Spleen (tissue), 11 donors: ENCODE measurements at regions not wholly inside any gene's neighbourhood (a gene's known extent, or its start where the extent isn't known, plus 50 kb on each side); places are given as distances from the start of the nearest gene placed in this dataset.

Source experiments
- DNase-seq: peaks from one replicate; pipeline ENCODE4 v3.0.0-alpha.2; 2020
- H3K27ac ChIP-seq, 8 donors: fragments of 200-600 bp; sonication (generic) in 7 of 8; 1 replicate in 4 of 8; 2 replicates in 4 of 8; pipeline versions ENCODE4 v1.5.0 to v1.8.0; 2016 to 2021; ENCODE audit warnings: inconsistent platforms in 4 of 8, mild to moderate bottlenecking in 4 of 8, moderate library complexity in 1 of 8
- H3K27me3 ChIP-seq, 7 donors: fragments of 200-600 bp; sonication (generic) in 6 of 7; replicated peaks in 1 of 7; 1 replicate in 4 of 7; 2 replicates in 3 of 7; pipeline versions ENCODE4 v1.5.0 to v1.8.0; 2016 to 2021; ENCODE audit warnings: inconsistent platforms in 3 of 7, mild to moderate bottlenecking in 1 of 7
- H3K36me3 ChIP-seq, 6 donors: fragments of 200-600 bp; sonication (generic) in 5 of 6; 1 replicate in 4 of 6; 2 replicates in 2 of 6; pipeline versions ENCODE4 v1.5.0 to v1.8.0; 2016 to 2021; ENCODE audit warnings: inconsistent platforms in 2 of 6
- H3K4me1 ChIP-seq, 6 donors: fragments of 200-600 bp; sonication (generic) in 5 of 6; 1 replicate in 3 of 6; 2 replicates in 3 of 6; pipeline versions ENCODE4 v1.5.0 to v1.8.0; 2016 to 2021; ENCODE audit warnings: inconsistent platforms in 3 of 6
- H3K4me3 ChIP-seq, 8 donors: fragments of 200-600 bp; sonication (generic) in 7 of 8; 1 replicate in 4 of 8; 2 replicates in 4 of 8; pipeline versions ENCODE4 v1.5.0 to v1.8.0; 2016 to 2021; ENCODE audit warnings: inconsistent platforms in 4 of 8, mild to moderate bottlenecking in 4 of 8, moderate library complexity in 2 of 8
- H3K9me3 ChIP-seq, 8 donors: fragments of 200-600 bp; sonication (generic) in 7 of 8; 1 replicate in 4 of 8; 2 replicates in 4 of 8; pipeline versions ENCODE4 v1.5.0 to v1.8.0; 2016 to 2021; ENCODE audit warnings: inconsistent platforms in 4 of 8
- POLR2A ChIP-seq, 3 donors: fragments of 450-650 bp; IDR thresholded peaks; one replicate each; pipeline ENCODE4 v1.5.1; 2017; ENCODE audit warnings: antibody characterized with exemption in 3 of 3, mild to moderate bottlenecking in 1 of 3
- POLR2AphosphoS5 ChIP-seq, 3 donors: sonication (generic); formaldehyde crosslinking; IDR thresholded peaks; one replicate each; pipeline ENCODE4 v1.5.1; 2017; ENCODE audit warnings: antibody characterized with exemption in 3 of 3
- WGBS, 5 donors: extraction: QIAGEN DNeasy Blood & Tissue Kit in 3 of 5; methylation state at CpG; one replicate each; pipeline versions ENCODE4 v1.1.5 to v1.1.7; 2013 to 2018; 5-methylcytosine and 5-hydroxymethylcytosine counted together
- intact Hi-C: fragments of 100-400 bp; cut with DNase I; formaldehyde crosslinking; loops from one replicate; pipeline ENCODE4 v1.15.0; 2023; ENCODE audit warnings: low total_unique reads
- TF ChIP-seq, protein P1 (sequence below), 11 experiments: fragments of 200-600 bp in 7 of 11; fragments of 450-650 bp in 4 of 11; sonication (generic) in 4 of 11; IDR thresholded peaks in 8 of 11; conservative IDR thresholded peaks in 3 of 11; 1 replicate in 7 of 11; 2 replicates in 4 of 11; pipeline versions ENCODE4 v1.4.0 to v1.8.0; 2016 to 2021; ENCODE audit warnings: antibody characterized with exemption in 11 of 11, inconsistent platforms in 4 of 11, mild to moderate bottlenecking in 1 of 11
- donor health status: healthy with polysubstance abuse.
- donor health status: DM: no; HTN: no; CAD: no; lungs with moderate emphysema.
- donor health status: DM: no; HTN: no; CAD: no.
- donor health status: Bipolar disorder and iron deficiency.
- donor health status: healthy.
- donor health status: DM: no; HTN: no; CAD: no.
- donor health status: DM: yes; HTN: yes; CAD: no.

DNA sequence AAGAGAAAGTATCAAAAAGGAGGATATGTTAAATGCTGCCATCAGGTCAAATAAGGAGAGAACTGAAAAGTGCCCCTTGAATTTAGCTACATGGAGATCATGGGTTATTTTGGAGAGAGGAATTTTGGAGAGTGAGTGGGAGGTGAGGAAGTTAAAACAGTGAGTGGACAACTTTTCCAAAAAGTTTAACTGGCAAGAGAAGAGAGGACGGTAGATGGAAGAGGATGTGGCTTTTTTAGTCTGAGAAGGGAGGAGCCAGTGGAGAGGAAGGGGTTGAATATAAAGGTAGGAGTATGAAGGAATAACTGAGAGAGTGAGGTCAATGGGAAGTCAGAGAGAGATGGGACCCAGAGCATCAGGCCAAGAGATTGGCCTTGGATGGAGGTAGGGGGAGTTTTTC is 62.5 kb upstream of the NFE2L2 start:
- Histone ChIP-seq H3K9me3 (no peaks in the 10 kb centered on the region), H3K27me3 (no peaks in the 10 kb centered on the region), H3K4me1 (peaks cover 0 to 4% (median under 1%) of the 10 kb centered on the region in 6 donors), H3K36me3 (peaks cover 0 to 13% (median 9%) of the 10 kb centered on the region in 6 donors), H3K27ac (no peak overlapping the region), H3K4me3 (no peak overlapping the region)
- intact Hi-C loops: no loop called here
- DNase-seq: no peak
- TF ChIP-seq POLR2AphosphoS5 (IDR thresholded peaks at IDR 0.05) (no peak), POLR2A (IDR thresholded peaks at IDR 0.05) (no peak)
- TF ChIP-seq, protein P1, sequence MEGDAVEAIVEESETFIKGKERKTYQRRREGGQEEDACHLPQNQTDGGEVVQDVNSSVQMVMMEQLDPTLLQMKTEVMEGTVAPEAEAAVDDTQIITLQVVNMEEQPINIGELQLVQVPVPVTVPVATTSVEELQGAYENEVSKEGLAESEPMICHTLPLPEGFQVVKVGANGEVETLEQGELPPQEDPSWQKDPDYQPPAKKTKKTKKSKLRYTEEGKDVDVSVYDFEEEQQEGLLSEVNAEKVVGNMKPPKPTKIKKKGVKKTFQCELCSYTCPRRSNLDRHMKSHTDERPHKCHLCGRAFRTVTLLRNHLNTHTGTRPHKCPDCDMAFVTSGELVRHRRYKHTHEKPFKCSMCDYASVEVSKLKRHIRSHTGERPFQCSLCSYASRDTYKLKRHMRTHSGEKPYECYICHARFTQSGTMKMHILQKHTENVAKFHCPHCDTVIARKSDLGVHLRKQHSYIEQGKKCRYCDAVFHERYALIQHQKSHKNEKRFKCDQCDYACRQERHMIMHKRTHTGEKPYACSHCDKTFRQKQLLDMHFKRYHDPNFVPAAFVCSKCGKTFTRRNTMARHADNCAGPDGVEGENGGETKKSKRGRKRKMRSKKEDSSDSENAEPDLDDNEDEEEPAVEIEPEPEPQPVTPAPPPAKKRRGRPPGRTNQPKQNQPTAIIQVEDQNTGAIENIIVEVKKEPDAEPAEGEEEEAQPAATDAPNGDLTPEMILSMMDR (IDR thresholded peaks at IDR 0.05 in 8 of 11, conservative IDR thresholded peaks at IDR 0.05 in 3 of 11): no peak
- 4 to 18% (median 12%) methylated on average over 1 of the region's 1 CpG for WGBS, 5 donors

DNA sequence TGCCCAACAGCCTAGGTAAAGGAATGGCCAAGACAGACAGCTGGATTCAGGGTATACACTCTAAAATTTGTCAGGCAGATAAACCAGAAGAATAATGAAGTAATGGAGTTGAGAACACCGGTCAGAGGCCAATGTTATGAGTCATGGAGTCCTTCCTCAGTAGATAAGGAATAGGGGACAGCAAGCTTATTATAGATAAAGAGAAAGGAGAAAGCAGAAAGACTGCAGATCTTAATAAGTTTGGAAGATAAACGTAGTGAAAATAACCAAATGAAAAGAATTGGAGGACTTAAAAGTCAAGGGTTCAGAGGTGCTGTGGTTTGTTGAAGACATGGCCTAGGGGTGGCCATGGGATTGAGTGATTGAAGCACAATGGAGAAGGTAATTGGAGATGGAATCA is 63.5 kb upstream of the NFE2L2 start:
- Histone ChIP-seq H3K9me3 (no peaks in the 10 kb centered on the region), H3K36me3 (peaks cover 0 to 2% (median under 1%) of the 10 kb centered on the region in 6 donors), H3K27ac (no peak overlapping the region), H3K4me1 (peaks cover 0 to 15% (median 8%) of the 10 kb centered on the region in 6 donors), H3K27me3 (no peaks in the 10 kb centered on the region), H3K4me3 (no peak overlapping the region)
- WGBS, 5 donors: 74 to 82% (median 80%) methylated on average over 2 of the region's 2 CpGs
- DNase-seq: no peak
- intact Hi-C loops: no loop called here
- TF ChIP-seq POLR2AphosphoS5 (IDR thresholded peaks at IDR 0.05) (no peak), POLR2A (IDR thresholded peaks at IDR 0.05) (no peak)
- TF ChIP-seq, protein P1 (IDR thresholded peaks at IDR 0.05 in 8 of 11, conservative IDR thresholded peaks at IDR 0.05 in 3 of 11): no peak

DNA sequence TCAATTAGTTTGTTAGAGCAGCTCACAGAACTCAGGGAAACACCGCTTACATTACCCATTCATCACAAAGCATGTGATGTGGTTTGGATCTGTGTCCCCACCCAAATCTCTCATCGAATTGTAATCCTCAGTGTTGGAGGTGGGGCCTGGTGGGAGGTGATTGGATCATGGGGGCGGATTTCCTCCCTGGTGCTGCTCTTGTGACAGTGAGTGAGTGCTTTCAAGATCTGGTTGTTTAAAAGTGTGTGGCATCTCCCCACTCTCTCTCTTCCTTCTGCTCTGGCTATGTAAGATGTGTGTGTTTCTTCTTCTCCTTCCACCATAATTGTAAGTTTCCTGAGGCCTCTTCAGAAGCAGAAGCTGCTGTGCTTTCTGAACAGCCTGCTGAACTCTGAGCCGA is 63.5 kb upstream of the AGPS start:
- 79 to 86% (median 81%) methylated on average over 4 of the region's 4 CpGs for WGBS, 5 donors
- Histone ChIP-seq H3K4me1 (peaks cover 0 to 15% (median 8%) of the 10 kb centered on the region in 6 donors), H3K27me3 (no peaks in the 10 kb centered on the region), H3K4me3 (no peak overlapping the region), H3K36me3 (no peaks in the 10 kb centered on the region), H3K27ac (no peak overlapping the region), H3K9me3 (no peaks in the 10 kb centered on the region)
- DNase-seq: no peak
- intact Hi-C loops: no loop called here
- TF ChIP-seq, protein P1 (IDR thresholded peaks at IDR 0.05 in 8 of 11, conservative IDR thresholded peaks at IDR 0.05 in 3 of 11): no peak

DNA sequence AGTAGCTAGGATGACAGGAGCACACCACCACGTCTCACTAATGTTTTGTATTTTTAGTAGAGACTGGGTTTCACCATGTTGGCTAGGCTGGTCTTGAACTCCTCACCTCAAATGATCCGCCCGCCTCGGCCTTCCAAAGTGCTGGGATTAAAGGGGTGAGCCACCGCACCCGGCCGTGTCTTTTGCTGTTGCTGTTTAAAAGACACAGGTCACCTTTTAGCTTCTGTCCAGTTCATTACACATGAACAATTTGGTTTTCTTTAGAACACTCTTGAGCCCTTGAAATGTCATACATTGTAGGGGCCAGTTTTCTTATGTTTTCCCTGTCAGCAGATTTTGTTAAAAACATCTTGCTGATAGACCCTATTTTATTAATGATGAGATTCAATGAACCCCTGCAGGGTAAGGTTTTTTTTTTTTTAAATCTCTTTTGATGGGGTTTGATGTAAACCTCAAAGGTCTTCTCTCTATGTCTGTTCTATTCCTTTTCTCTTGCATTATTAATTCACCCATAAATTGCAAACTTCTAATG is 61.0 kb upstream of the AGPS start:
- Histone ChIP-seq H3K9me3 (no peaks in the 10 kb centered on the region), H3K36me3 (no peaks in the 10 kb centered on the region), H3K4me3 (no peak overlapping the region), H3K27me3 (no peaks in the 10 kb centered on the region), H3K4me1 (peaks cover 0 to 25% (median 8%) of the 10 kb centered on the region in 6 donors), H3K27ac (no peak overlapping the region)
- TF ChIP-seq POLR2AphosphoS5 (IDR thresholded peaks at IDR 0.05): no peak
- TF ChIP-seq, protein P1 (IDR thresholded peaks at IDR 0.05 in 8 of 11, conservative IDR thresholded peaks at IDR 0.05 in 3 of 11): no peak
- no peak for TF ChIP-seq POLR2A (IDR thresholded peaks at IDR 0.05)
- intact Hi-C loops: no loop called here
- WGBS, 5 donors: 81 to 100% (median 88%) methylated on average over 7 of the region's 7 CpGs
- no peak for DNase-seq
